ENCODE measurements at regions not wholly inside any gene's neighbourhood (a gene's known extent, or its start where the extent isn't known, plus 50 kb on each side); places are given as distances from the start of the nearest gene placed in this dataset.

GRCh38 chr14:97445367-97445766, 648.2 kb downstream of the VRK1 start:
- Histone ChIP-seq H3K27me3 (no peaks in the 10 kb centered on the region), H3K9me3 (no peaks in the 10 kb centered on the region), H3K27ac (no peak overlapping the region), H3K4me3 (no peak overlapping the region), H3K36me3 (no peaks in the 10 kb centered on the region), H3K4me1 (no peaks in the 10 kb centered on the region)
- WGBS, 2 donors, result 85% methylated on average over 7 of the region's 7 CpGs
- TF ChIP-seq CTCF (IDR thresholded peaks at IDR 0.05), result no peak
- TF ChIP-seq EP300 (IDR thresholded peaks at IDR 0.05), result no peak
- TF ChIP-seq POLR2A (IDR thresholded peaks at IDR 0.05), result no peak
- DNase-seq (ENCODE audit: low spot score in 2 of 2), result no peak

- Histone ChIP-seq H3K4me3 (no peak overlapping the region), H3K9me3 (no peaks in the 10 kb centered on the region), H3K4me1 (no peaks in the 10 kb centered on the region), H3K27me3 (no peaks in the 10 kb centered on the region), H3K36me3 (no peaks in the 10 kb centered on the region), H3K27ac (no peak overlapping the region)
- TF ChIP-seq CTCF (IDR thresholded peaks at IDR 0.05) (no peak), POLR2A (IDR thresholded peaks at IDR 0.05) (no peak), EP300 (IDR thresholded peaks at IDR 0.05) (no peak)
- 82% methylated on average over 4 of the region's 4 CpGs for WGBS, 2 donors
- DNase-seq (ENCODE audit: low spot score in 2 of 2), result no peak
Measured at GRCh38 chr14:97446087-97446486, 648.9 kb downstream of the VRK1 start.

GRCh38 chr14:97452314-97452713, 655.1 kb downstream of the VRK1 start:
- no peak overlapping the region for H3K4me3 ChIP-seq
- H3K27me3 ChIP-seq, result no peaks in the 10 kb centered on the region
- no peak for DNase-seq (ENCODE audit: low spot score in 2 of 2)
- no peaks in the 10 kb centered on the region for H3K36me3 ChIP-seq
- H3K4me1 ChIP-seq, result no peaks in the 10 kb centered on the region
- TF ChIP-seq CTCF (IDR thresholded peaks at IDR 0.05) (no peak), POLR2A (IDR thresholded peaks at IDR 0.05) (no peak), EP300 (IDR thresholded peaks at IDR 0.05) (no peak)
- H3K27ac ChIP-seq, result no peak overlapping the region
- no peaks in the 10 kb centered on the region for H3K9me3 ChIP-seq

- Histone ChIP-seq H3K27me3 (no peaks in the 10 kb centered on the region), H3K9me3 (no peaks in the 10 kb centered on the region), H3K4me1 (peaks cover 0 to 8% (median 2%) of the 10 kb centered on the region in 4 donors), H3K36me3 (no peaks in the 10 kb centered on the region), H3K4me3 (no peak overlapping the region), H3K27ac (no peak overlapping the region)
- DNase-seq (ENCODE audit: low spot score in 2 of 2), result no peak
- TF ChIP-seq CTCF (IDR thresholded peaks at IDR 0.05), result no peak
- no peak for TF ChIP-seq EP300 (IDR thresholded peaks at IDR 0.05)
- no peak for TF ChIP-seq POLR2A (IDR thresholded peaks at IDR 0.05)
- 59 to 60% methylated on average over 2 of the region's 2 CpGs for WGBS, 2 donors
Measured at GRCh38 chr14:97453991-97454390, 656.8 kb downstream of the VRK1 start.

GRCh38 chr14:97456462-97456861, 659.3 kb downstream of the VRK1 start:
- H3K27ac ChIP-seq, result no peak overlapping the region
- H3K4me1 ChIP-seq, result peaks cover 0 to 8% (median 2%) of the 10 kb centered on the region in 4 donors
- 76 to 81% methylated on average over 9 of the region's 9 CpGs for WGBS, 2 donors
- no peak for DNase-seq (ENCODE audit: low spot score in 2 of 2)
- TF ChIP-seq CTCF (IDR thresholded peaks at IDR 0.05), result no peak
- TF ChIP-seq POLR2A (IDR thresholded peaks at IDR 0.05), result no peak
- TF ChIP-seq EP300 (IDR thresholded peaks at IDR 0.05), result no peak
- no peak overlapping the region for H3K4me3 ChIP-seq
- H3K27me3 ChIP-seq, result no peaks in the 10 kb centered on the region
- no peaks in the 10 kb centered on the region for H3K36me3 ChIP-seq
- no peaks in the 10 kb centered on the region for H3K9me3 ChIP-seq
